GM18873 (cell line): ENCODE measurements at regions not wholly inside any gene's neighbourhood (a gene's known extent, or its start where the extent isn't known, plus 50 kb on each side); places are given as distances from the start of the nearest gene placed in this dataset.

ENCODE experiments used
- ATAC-seq: cut with Tn5 transposase; IDR thresholded peaks from one replicate; pipeline ENCODE4 v1.9.1; 2021; ENCODE audit warnings: mild to moderate bottlenecking, moderate library complexity, moderate number of reproducible peaks; ENCODE audit not compliant: unreplicated experiment, low FRiP score

- no peak for ATAC-seq
Measured at GRCh38 chr3:25119682-25120081, 308.4 kb upstream of the RARB start.

GRCh38 chr3:25120665-25121064 lies 307.4 kb upstream of the RARB start:
- ATAC-seq, result no peak

- ATAC-seq, result no peak
Measured at GRCh38 chr3:25125201-25125600, 302.9 kb upstream of the RARB start.

GRCh38 chr3:25128735-25129134 lies 299.3 kb upstream of the RARB start:
- no peak for ATAC-seq

DNA sequence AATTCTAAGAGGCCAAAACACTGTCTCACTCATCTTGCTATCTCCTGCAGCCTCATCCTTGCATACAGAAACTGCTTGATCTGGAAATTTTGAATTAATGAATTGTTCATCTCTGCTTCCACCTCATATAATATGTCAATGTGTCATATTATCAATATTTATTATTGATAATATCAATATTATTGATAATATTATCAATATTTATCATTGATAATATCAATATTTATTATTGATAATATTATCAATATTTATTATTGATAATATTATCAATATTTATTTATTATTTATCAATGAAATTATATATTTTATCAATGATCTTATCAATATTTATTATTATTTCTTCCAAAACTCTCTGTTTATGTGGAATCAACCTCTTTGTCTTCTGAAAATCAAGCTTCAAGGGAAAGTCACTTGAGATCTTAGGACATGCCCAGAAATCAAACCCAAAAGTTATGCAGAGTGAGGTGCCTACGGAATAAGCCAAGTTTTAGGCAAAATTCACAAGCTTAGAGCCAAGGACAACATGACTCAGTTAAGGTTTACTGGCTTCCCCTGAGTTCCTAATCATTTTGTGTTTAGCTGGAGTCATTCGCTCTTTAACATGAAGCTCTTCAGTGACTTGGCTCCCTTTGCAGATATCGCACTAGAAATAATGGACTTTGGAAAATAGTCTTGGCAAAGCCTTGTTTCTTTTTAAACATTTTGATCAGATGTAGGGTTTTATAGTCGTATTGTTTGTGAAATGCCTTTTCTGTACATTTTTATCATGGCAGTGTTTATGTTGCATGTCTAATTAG lies 297.1 kb upstream of the RARB start:
- ATAC-seq, result no peak

GRCh38 chr3:25133588-25133987 lies 294.5 kb upstream of the RARB start:
- ATAC-seq, result no peak

DNA sequence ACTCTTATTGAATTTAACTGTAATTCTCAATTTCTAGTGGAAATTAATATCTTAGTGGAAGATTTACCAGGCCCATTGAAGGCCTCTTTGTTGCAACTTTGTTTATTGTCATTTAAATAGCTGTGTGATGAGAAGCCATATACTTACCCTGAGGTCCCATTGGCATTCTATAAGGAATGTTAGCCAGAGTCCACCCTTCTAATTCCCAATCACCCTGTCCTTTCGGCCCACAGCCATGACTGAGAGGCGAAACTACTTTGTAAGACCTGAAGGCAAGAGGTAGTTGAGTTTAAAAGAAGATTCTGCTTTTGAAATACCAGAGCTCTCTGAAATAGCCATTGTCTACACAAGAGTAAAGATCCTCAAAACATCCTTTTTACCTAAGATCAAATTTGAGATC lies 290.5 kb upstream of the RARB start:
- no peak for ATAC-seq

- no peak for ATAC-seq
Measured at GRCh38 chr3:25139267-25139666, 288.8 kb upstream of the RARB start.

DNA sequence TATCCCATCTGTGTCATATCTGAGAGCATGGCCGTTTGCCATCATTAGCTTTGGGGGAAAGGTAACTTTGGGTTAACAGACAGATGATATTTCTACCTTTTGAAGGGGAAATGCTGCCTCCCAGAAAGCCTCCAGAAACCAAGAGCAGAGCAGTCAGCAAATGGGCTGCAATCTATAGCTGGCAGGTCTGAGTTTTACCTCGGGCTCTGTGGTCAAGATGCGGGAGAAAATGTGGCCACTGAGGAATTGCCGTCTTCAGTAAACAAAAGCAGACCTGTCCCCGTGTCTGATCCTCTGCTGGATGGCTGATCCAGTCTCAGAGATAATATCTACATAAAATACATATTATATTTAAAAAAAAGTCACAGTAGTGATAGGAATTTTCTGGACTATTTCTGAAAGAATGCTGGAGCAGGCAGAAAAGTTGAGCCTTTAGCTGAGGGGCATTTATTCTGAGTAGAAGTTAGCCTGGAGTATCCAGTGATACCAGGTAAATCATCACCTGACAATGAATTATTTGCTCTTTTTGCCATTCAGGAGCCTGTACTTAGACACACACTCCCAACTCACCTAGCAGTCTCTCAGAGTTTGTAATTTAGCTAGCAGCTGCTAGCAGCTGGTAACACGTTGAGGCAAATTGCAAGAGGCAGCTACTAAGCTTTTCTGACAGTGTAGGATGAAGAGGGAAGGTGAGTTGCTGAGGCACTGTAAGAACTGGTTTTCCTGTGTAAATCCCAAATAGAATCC lies 285.3 kb upstream of the RARB start:
- no peak for ATAC-seq

GRCh38 chr3:25143356-25144025 lies 284.6 kb upstream of the RARB start:
- no peak for ATAC-seq

GRCh38 chr3:25144430-25144829 lies 283.6 kb upstream of the RARB start:
- no peak for ATAC-seq

- no peak for ATAC-seq
Measured at GRCh38 chr3:25145176-25145575, 282.9 kb upstream of the RARB start.

DNA sequence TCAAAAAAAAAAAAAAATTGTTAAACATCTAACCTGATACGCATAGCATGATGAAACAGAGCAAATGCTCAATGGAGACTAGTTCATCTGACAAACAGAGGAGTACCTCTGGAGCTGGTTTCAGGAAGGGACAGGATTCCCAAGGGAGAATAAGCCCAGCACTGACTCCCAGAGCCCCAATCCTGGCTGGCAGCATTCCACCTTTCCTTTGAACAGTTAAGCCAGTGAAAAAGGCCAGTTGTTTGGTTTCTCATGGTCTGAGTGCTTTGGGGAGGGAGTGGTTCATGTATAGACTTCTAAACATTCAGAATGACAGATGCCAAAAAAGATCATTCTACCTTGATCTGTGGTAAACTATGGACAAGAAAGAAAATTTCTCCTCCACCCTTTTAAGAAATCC lies 277.9 kb upstream of the RARB start:
- ATAC-seq, result no peak

- no peak for ATAC-seq
Measured at GRCh38 chr3:25151281-25151902, 276.7 kb upstream of the RARB start.

- no peak for ATAC-seq
Measured at GRCh38 chr3:25151903-25152295, 276.2 kb upstream of the RARB start.

GRCh38 chr3:25153136-25153535 lies 274.9 kb upstream of the RARB start:
- ATAC-seq, result no peak

- ATAC-seq, result no peak
Measured at GRCh38 chr3:25153561-25153960, 274.5 kb upstream of the RARB start.

DNA sequence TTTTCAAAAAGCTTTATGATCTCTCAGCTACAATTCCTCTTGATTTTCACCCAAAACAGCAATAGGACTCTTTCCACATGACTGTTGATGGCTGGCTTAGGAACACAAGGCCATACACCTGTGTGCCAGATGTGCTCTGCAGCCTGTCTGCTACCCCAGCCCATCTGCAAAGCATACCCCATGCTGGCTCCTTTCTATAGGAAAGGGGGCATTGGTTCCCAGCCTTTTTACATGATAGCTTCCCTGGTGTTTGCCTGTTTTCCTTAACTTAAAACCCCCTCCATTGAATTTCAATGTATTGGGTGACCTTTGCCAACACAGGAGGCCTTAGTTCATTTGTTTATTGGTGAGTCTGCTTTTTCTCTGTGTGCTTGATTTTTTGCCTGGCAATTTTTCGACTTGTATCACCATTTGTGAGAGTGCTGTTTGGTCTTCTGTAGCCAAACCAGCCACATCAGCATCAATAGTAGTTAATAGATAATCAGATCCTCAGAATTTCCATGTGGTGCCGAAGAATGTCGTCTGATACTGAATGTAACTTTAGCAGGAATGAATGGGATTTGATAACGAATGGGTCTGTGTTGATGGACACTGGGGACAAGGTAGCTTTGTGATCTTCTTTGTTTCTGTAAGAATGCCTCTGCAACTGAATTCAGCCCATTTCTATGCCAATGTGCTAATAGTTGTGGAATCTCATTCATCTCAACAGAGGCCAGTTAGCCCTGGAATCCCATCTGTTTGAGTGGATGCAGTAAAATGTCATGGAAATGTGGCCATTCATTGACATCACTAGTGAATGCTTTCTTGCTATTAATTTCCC lies 272.2 kb upstream of the RARB start:
- ATAC-seq, result no peak

- no peak for ATAC-seq
Measured at GRCh38 chr3:25156626-25157025, 271.4 kb upstream of the RARB start.

DNA sequence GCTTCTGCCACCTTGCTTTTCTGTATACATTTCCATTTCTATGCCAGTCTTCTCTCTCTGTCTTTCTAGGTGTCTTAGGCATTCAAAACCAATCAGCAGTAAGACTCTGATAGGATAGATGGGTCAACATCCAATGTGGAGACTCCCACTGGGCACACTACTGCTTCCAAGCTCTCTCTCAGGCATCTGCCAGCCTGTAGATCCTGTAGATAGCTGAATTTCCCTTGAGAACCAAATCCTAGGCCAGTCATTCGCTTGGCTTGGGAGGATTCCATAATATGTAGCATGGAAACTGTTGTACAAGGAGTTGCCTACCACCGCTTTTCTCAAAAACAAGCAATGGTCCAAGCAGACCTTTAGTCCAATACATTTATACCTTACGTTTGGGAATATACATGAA lies 262.8 kb upstream of the RARB start:
- no peak for ATAC-seq
